PC-3 (cell line): ENCODE measurements at regions not wholly inside any gene's neighbourhood (a gene's known extent, or its start where the extent isn't known, plus 50 kb on each side); places are given as distances from the start of the nearest gene placed in this dataset.
"Not testable (repeated sequence)": the region's sequence is repeated elsewhere in the genome, so short reads cannot be mapped to it uniquely, and the experiment has no call there.

Experiments used
- ATAC-seq: fragments of 200-7000 bp; cut with Tn5 transposase; 2 replicates; pipeline ENCODE4 v1.9.1; 2020; ENCODE audit warnings: mild to moderate bottlenecking, moderate library complexity
- BruUV-seq: library from RNA; stranded (reverse); fragments of 400-500 nt; replicated peaks from 2 replicates; lab custom pipeline; 2021; lab: Mats Ljungman, UMichigan
- CTCF ChIA-PET: fragments of 300-600 bp; sonication (Branson Sonifier 250); formaldehyde crosslinking; loops from one replicate; lab custom pipeline; 2022; ENCODE audit warnings: antibody characterized with exemption; lab: Charles Lee
- POLR2A ChIA-PET: fragments of 300-600 bp; sonication (Branson Sonifier 250); formaldehyde crosslinking; loops from one replicate; lab custom pipeline; 2022; ENCODE audit warnings: antibody characterized with exemption; ENCODE audit not compliant: unreplicated experiment; lab: Charles Lee
- DNase-seq: peaks from one replicate; pipeline ENCODE4 v3.0.0-alpha.2; 2015
- H2AFZ ChIP-seq: fragments of 300-600 bp; sonication (generic); 2 replicates; pipeline ENCODE4 v1.6.0; 2016; ENCODE audit warnings: antibody characterized with exemption, low read length
- H3F3A ChIP-seq: fragments of 300-600 bp; sonication (generic); one replicate; pipeline ENCODE4 v1.6.0; 2017; ENCODE audit warnings: antibody characterized with exemption, low read length, control low read depth, mild to moderate bottlenecking; ENCODE audit not compliant: unreplicated experiment
- H3K27ac ChIP-seq: fragments of 300-600 bp; sonication (generic); 2 replicates; pipeline ENCODE4 v1.5.1; 2016; ENCODE audit warnings: mild to moderate bottlenecking, low read length
- H3K27me3 ChIP-seq: fragments of 300-600 bp; sonication (generic); 2 replicates; pipeline ENCODE4 v1.6.1; 2016; ENCODE audit warnings: low read length, mixed read lengths
- H3K36me3 ChIP-seq: fragments of 300-600 bp; sonication (generic); 2 replicates; pipeline ENCODE4 v1.6.1; 2016; ENCODE audit warnings: low read depth, mixed run types, low read length, mixed read lengths
- H3K4me1 ChIP-seq: fragments of 300-600 bp; sonication (generic); 2 replicates; pipeline ENCODE4 v1.5.1; 2016; ENCODE audit warnings: low read length; ENCODE audit not compliant: insufficient read depth
- H3K4me2 ChIP-seq: fragments of 300-600 bp; sonication (generic); 2 replicates; pipeline ENCODE4 v1.6.0; 2016; ENCODE audit warnings: low read length
- H3K4me3 ChIP-seq: fragments of 300-600 bp; sonication (generic); 2 replicates; pipeline ENCODE4 v1.5.1; 2016; ENCODE audit warnings: mild to moderate bottlenecking, low read length, mixed read lengths
- H3K79me2 ChIP-seq: fragments of 300-600 bp; sonication (generic); 2 replicates; pipeline ENCODE4 v1.6.1; 2017; ENCODE audit warnings: low read length, mixed read lengths
- H3K9ac ChIP-seq: fragments of 300-600 bp; sonication (generic); 2 replicates; pipeline ENCODE4 v1.6.0; 2016; ENCODE audit warnings: mild to moderate bottlenecking, low read length
- H3K9me2 ChIP-seq: fragments of 300-600 bp; sonication (generic); replicated peaks from 2 replicates; pipeline ENCODE4 v1.6.1; 2016; ENCODE audit warnings: mixed run types, low read length, mixed read lengths
- H3K9me3 ChIP-seq: fragments of 300-600 bp; sonication (generic); 2 replicates; pipeline ENCODE4 v1.6.1; 2016; ENCODE audit warnings: low read length, mixed read lengths
- H4K20me1 ChIP-seq: fragments of 300-600 bp; sonication (generic); 2 replicates; pipeline ENCODE4 v1.6.1; 2016; ENCODE audit warnings: low read length, mixed read lengths
- EZH2 ChIP-seq: fragments of 300-600 bp; sonication (generic); IDR thresholded peaks from one replicate; pipeline ENCODE4 v1.6.1; 2017; ENCODE audit warnings: antibody characterized with exemption, mild to moderate bottlenecking, low read length; ENCODE audit not compliant: unreplicated experiment
- EZH2phosphoT487 ChIP-seq: fragments of 300-600 bp; sonication (generic); IDR thresholded peaks from 2 replicates; pipeline ENCODE4 v1.6.1; 2018; ENCODE audit warnings: mild to moderate bottlenecking, antibody characterized with exemption, low read length, borderline replicate concordance
- intact Hi-C: fragments of 100-400 bp; cut with micrococcal nuclease; formaldehyde crosslinking; loops from 2 replicates; pipeline ENCODE4 v1.9.0; 2023
- TF ChIP-seq, protein P1 (sequence below): fragments of 300-600 bp; sonication (generic); conservative IDR thresholded peaks from 2 replicates; pipeline ENCODE4 v1.5.1; 2017; ENCODE audit warnings: antibody characterized with exemption, low read depth, mild to moderate bottlenecking, low read length

GRCh38 chr2:72023678-72024390 is 123.8 kb downstream of the CYP26B1 start:
- Histone ChIP-seq H3F3A (no peaks in the 10 kb centered on the region), H3K4me2 (no peak overlapping the region), H4K20me1 (no peaks in the 10 kb centered on the region), H3K27ac (no peak overlapping the region), H3K36me3 (no peaks in the 10 kb centered on the region), H3K27me3 (0 out of 2 replicates have a peak, but pooled peaks cover 4% of the 10 kb centered on the region), H2AFZ (no peak overlapping the region), H3K79me2 (no peaks in the 10 kb centered on the region), H3K9me2 (no peaks in the 10 kb centered on the region), H3K9ac (no peak overlapping the region), H3K4me3 (no peak overlapping the region), H3K9me3 (no peaks in the 10 kb centered on the region), H3K4me1 (no peaks in the 10 kb centered on the region)
- ChIA-PET POLR2A (no interaction called here), CTCF (no interaction called here)
- TF ChIP-seq EZH2: no peak
- TF ChIP-seq, protein P1, sequence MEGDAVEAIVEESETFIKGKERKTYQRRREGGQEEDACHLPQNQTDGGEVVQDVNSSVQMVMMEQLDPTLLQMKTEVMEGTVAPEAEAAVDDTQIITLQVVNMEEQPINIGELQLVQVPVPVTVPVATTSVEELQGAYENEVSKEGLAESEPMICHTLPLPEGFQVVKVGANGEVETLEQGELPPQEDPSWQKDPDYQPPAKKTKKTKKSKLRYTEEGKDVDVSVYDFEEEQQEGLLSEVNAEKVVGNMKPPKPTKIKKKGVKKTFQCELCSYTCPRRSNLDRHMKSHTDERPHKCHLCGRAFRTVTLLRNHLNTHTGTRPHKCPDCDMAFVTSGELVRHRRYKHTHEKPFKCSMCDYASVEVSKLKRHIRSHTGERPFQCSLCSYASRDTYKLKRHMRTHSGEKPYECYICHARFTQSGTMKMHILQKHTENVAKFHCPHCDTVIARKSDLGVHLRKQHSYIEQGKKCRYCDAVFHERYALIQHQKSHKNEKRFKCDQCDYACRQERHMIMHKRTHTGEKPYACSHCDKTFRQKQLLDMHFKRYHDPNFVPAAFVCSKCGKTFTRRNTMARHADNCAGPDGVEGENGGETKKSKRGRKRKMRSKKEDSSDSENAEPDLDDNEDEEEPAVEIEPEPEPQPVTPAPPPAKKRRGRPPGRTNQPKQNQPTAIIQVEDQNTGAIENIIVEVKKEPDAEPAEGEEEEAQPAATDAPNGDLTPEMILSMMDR: no peak
- no peak for TF ChIP-seq EZH2phosphoT487
- BruUV-seq: no TSS peak
- no peak for DNase-seq
- ATAC-seq: no peak
- intact Hi-C loops: no loop called here

DNA sequence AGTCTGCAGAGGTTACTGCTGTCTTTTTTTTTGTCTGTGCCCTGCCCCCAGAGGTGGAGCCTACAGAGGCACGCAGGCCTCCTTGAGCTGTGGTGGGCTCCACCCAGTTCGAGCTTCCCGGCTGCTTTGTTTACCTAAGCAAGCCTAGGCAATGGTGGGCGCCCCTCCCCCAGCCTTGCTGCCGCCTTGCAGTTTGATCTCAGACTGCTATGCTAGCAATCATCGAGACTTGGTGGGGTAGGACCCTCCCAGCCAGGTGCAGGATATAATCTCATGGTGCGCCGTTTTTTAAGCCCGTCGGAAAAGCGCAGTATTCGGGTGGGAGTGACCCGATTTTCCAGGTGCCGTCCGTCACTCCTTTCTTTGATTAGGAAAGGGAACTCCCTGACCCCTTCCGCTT is 126.3 kb downstream of the CYP26B1 start:
- H2AFZ ChIP-seq, H3F3A ChIP-seq, DNase-seq, H3K27ac ChIP-seq, ATAC-seq, H3K9ac ChIP-seq, POLR2A ChIA-PET, H3K9me3 ChIP-seq, H3K9me2 ChIP-seq, H3K36me3 ChIP-seq, H3K4me1 ChIP-seq, H3K27me3 ChIP-seq, H4K20me1 ChIP-seq, intact Hi-C loops, H3K4me2 ChIP-seq, H3K79me2 ChIP-seq, CTCF ChIA-PET, H3K4me3 ChIP-seq, BruUV-seq: not testable (repeated sequence)

GRCh38 chr2:72015266-72015665 is 132.4 kb downstream of the CYP26B1 start:
- ChIA-PET POLR2A (no interaction called here), CTCF (no interaction called here)

More at GRCh38 chr2:72015266-72015665, 132.4 kb downstream of the CYP26B1 start:
- H3K9me3 ChIP-seq: no peaks in the 10 kb centered on the region
- H3K9ac ChIP-seq: no peak overlapping the region
- H3K27ac ChIP-seq: no peak overlapping the region
- no peak for TF ChIP-seq EZH2phosphoT487
- TF ChIP-seq, protein P1: no peak
- H3K4me2 ChIP-seq: no peak overlapping the region
- H3K36me3 ChIP-seq: no peaks in the 10 kb centered on the region
- no peak overlapping the region for H3K4me3 ChIP-seq
- H3K9me2 ChIP-seq: no peaks in the 10 kb centered on the region
- no peaks in the 10 kb centered on the region for H3F3A ChIP-seq
- no peaks in the 10 kb centered on the region for H3K4me1 ChIP-seq
- BruUV-seq: no TSS peak
- no peak for ATAC-seq
- intact Hi-C loops: no loop called here
- H2AFZ ChIP-seq: no peak overlapping the region
- no peaks in the 10 kb centered on the region for H3K27me3 ChIP-seq
- no peaks in the 10 kb centered on the region for H3K79me2 ChIP-seq
- no peaks in the 10 kb centered on the region for H4K20me1 ChIP-seq
- no peak for DNase-seq
